Upper lobe of left lung (tissue), 6 donors: ENCODE measurements at regions not wholly inside any gene's neighbourhood (a gene's known extent, or its start where the extent isn't known, plus 50 kb on each side); places are given as distances from the start of the nearest gene placed in this dataset.

Experiments
- ATAC-seq, 2 donors: fragments of 200-7000 bp; cut with Tn5 transposase; one replicate each; pipeline ENCODE4 v1.9.1; 2022; ENCODE audit warnings: mild to moderate bottlenecking in 2 of 2, moderate library complexity in 2 of 2; ENCODE audit not compliant: low FRiP score in 2 of 2
- DNase-seq, 2 donors: peaks; one replicate each; pipeline ENCODE4 v3.0.0-alpha.2; 2019 to 2020
- H3K27ac ChIP-seq, 4 donors: fragments of 200-600 bp; sonication (generic); one replicate each; pipeline ENCODE4 v1.5.1; 2016 to 2019
- H3K27me3 ChIP-seq, 4 donors: fragments of 200-600 bp; sonication (generic); one replicate each; pipeline ENCODE4 v1.5.1; 2017 to 2019
- H3K36me3 ChIP-seq, 4 donors: fragments of 200-600 bp; sonication (generic); one replicate each; pipeline ENCODE4 v1.5.1; 2016 to 2019
- H3K4me1 ChIP-seq, 4 donors: fragments of 200-600 bp; sonication (generic); one replicate each; pipeline ENCODE4 v1.5.1; 2018 to 2019
- H3K4me3 ChIP-seq, 4 donors: fragments of 200-600 bp; sonication (generic); one replicate each; pipeline ENCODE4 v1.5.1; 2017 to 2019; ENCODE audit warnings: mild to moderate bottlenecking in 2 of 4, moderate library complexity in 1 of 4
- H3K9me3 ChIP-seq, 4 donors: fragments of 200-600 bp; sonication (generic); one replicate each; pipeline ENCODE4 v1.5.1; 2018 to 2019
- CTCF ChIP-seq, 6 experiments: fragments of 450-650 bp in 4 of 6; fragments of 200-600 bp in 2 of 6; sonication (generic) in 2 of 6; IDR thresholded peaks; one replicate each; pipeline ENCODE4 v1.5.1; 2016 to 2019; ENCODE audit warnings: antibody characterized with exemption in 6 of 6
- EP300 ChIP-seq, 4 donors: sonication (generic); formaldehyde crosslinking; IDR thresholded peaks; one replicate each; pipeline ENCODE4 v1.5.1; 2017; ENCODE audit warnings: antibody characterized with exemption in 4 of 4, control low read depth in 2 of 4
- POLR2A ChIP-seq, 4 donors: fragments of 450-650 bp; IDR thresholded peaks; one replicate each; pipeline ENCODE4 v1.5.1; 2016 to 2017; ENCODE audit warnings: antibody characterized with exemption in 4 of 4, mild to moderate bottlenecking in 2 of 4
- POLR2AphosphoS5 ChIP-seq, 2 donors: sonication (generic); formaldehyde crosslinking; IDR thresholded peaks; one replicate each; pipeline ENCODE4 v1.5.1; 2017; ENCODE audit warnings: antibody characterized with exemption in 2 of 2
- WGBS, 2 donors: methylation state at CpG; one replicate each; pipeline ENCODE4 v1.1.5; 2017 to 2018; 5-methylcytosine and 5-hydroxymethylcytosine counted together
- donor health status: DM: no; HTN: no; CAD: no; lungs with moderate emphysema.
- donor health status: DM: no; HTN: yes; CAD: no; lungs with severe emphysema.

DNA sequence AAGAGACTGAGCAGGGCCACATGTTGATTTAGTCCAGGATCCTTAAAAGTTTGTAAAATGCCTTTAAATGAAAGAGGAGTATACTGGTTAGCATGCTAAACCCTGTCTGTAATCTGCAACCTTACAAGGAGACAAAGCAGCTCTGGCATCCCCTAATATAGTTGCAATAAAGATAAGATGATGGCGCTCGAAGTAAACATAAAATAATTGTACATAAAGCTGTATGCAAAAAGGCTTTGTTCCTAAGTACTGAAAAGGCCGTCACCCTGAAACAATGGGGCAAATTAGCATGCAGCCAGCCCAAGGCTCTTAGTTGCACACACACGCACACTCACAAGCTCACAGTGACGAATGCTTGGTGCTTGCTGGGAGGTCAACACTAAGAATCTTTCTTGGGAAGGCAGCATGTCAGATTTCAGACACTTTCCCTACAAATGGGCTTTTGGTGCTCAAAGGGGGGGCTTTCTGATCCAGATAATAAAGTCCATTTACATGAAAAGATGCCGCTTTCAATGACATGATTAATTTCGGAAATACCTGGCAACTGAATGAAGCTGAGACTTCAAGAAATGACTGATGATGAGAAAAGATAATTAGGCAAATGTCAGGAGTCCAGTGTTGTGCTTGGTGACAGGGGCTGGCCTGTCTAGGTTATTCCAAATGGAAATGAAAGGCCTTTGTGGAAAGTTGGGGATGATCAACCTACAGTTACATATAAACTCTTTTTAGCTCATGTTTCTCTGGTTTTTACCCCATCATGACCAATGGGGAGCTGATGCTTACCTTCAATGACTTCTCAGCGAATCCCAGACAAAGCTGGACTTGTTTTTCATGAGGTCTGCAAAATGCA lies 370.3 kb downstream of the MEIS1 start:
- H3K4me1 ChIP-seq, result no peaks in the 10 kb centered on the region
- H3K27me3 ChIP-seq, result no peaks in the 10 kb centered on the region
- no peak overlapping the region for H3K4me3 ChIP-seq
- no peak for TF ChIP-seq POLR2AphosphoS5 (IDR thresholded peaks at IDR 0.05)
- DNase-seq (no peak), ATAC-seq (no peak)
- H3K36me3 ChIP-seq, result no peaks in the 10 kb centered on the region
- WGBS, 2 donors, result 74 to 83% methylated on average over 8 of the region's 8 CpGs
- H3K27ac ChIP-seq, result no peak overlapping the region
- H3K9me3 ChIP-seq, result no peaks in the 10 kb centered on the region

GRCh38 chr2:66805968-66806367 lies 371.0 kb downstream of the MEIS1 start:
- Histone ChIP-seq H3K27me3 (no peaks in the 10 kb centered on the region), H3K4me3 (no peak overlapping the region), H3K27ac (no peak overlapping the region), H3K4me1 (no peaks in the 10 kb centered on the region), H3K36me3 (no peaks in the 10 kb centered on the region), H3K9me3 (no peaks in the 10 kb centered on the region)
- no peak for ATAC-seq
- 61 to 64% methylated on average over 3 of the region's 3 CpGs for WGBS, 2 donors
- DNase-seq, result no peak
- TF ChIP-seq CTCF (IDR thresholded peaks at IDR 0.05) (no peak), POLR2A (IDR thresholded peaks at IDR 0.05) (no peak), POLR2AphosphoS5 (IDR thresholded peaks at IDR 0.05) (no peak), EP300 (IDR thresholded peaks at IDR 0.05) (no peak)

DNA sequence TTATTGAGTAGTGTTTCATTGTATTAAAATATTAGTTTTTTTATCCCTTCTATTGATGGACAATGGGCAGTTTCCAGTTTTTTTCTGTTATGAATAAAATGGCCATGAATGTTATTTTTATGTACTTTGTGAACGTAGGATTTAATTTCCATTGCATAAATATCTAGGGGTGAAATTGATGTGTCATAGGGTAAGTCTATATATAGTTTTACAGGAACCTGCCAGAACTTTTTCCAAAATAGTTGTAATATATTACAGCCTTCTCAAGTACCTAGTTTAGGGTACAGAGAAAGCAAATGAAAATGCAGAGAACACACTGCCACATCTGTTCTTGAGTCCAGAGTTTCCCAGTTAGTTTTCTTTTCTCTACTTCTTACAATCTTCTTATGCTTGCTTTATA lies 378.6 kb downstream of the MEIS1 start:
- H3K27ac ChIP-seq, result no peak overlapping the region
- no peaks in the 10 kb centered on the region for H3K4me1 ChIP-seq
- ATAC-seq, result no peak

GRCh38 chr2:66813976-66814375 lies 379.1 kb downstream of the MEIS1 start:
- no peak overlapping the region for H3K4me3 ChIP-seq
- no peak for TF ChIP-seq CTCF (IDR thresholded peaks at IDR 0.05)
- no peak for TF ChIP-seq POLR2AphosphoS5 (IDR thresholded peaks at IDR 0.05)
- TF ChIP-seq POLR2A (IDR thresholded peaks at IDR 0.05), result no peak
- no peak for TF ChIP-seq EP300 (IDR thresholded peaks at IDR 0.05)
- no peak for ATAC-seq
- H3K27me3 ChIP-seq, result no peaks in the 10 kb centered on the region
- no peak overlapping the region for H3K27ac ChIP-seq
- peaks cover 0 to 4% (median 0%) of the 10 kb centered on the region in 4 donors for H3K9me3 ChIP-seq
- WGBS, 2 donors, result 59 to 77% methylated on average over 2 of the region's 2 CpGs
- no peaks in the 10 kb centered on the region for H3K36me3 ChIP-seq
- no peaks in the 10 kb centered on the region for H3K4me1 ChIP-seq
- DNase-seq, result no peak

More for the DNA sequence above, 378.6 kb downstream of the MEIS1 start:
- H3K36me3 ChIP-seq, result no peaks in the 10 kb centered on the region
- TF ChIP-seq EP300 (IDR thresholded peaks at IDR 0.05) (no peak), CTCF (IDR thresholded peaks at IDR 0.05) (no peak), POLR2AphosphoS5 (IDR thresholded peaks at IDR 0.05) (no peak), POLR2A (IDR thresholded peaks at IDR 0.05) (no peak)
- H3K27me3 ChIP-seq, result no peaks in the 10 kb centered on the region
- 44 to 49% methylated on average over 1 of the region's 1 CpG for WGBS, 2 donors
- no peaks in the 10 kb centered on the region for H3K9me3 ChIP-seq
- no peak for DNase-seq
- no peak overlapping the region for H3K4me3 ChIP-seq

DNA sequence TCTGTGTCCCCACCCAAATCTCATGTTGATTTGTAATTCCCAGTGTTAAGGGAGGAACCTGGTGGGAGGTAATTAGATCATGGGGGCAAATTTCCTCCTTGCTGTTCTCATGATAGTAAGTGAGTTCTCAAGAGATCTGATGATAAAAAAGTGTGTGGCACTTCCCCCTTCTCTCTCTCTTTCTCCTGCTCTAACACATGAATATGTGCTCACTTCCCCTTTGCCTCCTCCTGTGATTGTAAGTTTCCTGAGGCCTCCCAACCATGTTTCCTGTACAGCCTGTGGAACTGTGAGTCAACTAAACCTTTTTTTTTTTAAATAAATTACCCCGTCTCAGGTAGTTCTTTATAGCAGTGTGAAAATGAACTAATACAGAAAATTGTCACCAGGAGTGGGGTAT lies 380.0 kb downstream of the MEIS1 start:
- no peak overlapping the region for H3K27ac ChIP-seq
- ATAC-seq, result no peak
- no peaks in the 10 kb centered on the region for H3K4me1 ChIP-seq
- no peaks in the 10 kb centered on the region for H3K27me3 ChIP-seq
- H3K9me3 ChIP-seq, result peaks cover 0 to 5% (median 0%) of the 10 kb centered on the region in 4 donors
- no peaks in the 10 kb centered on the region for H3K36me3 ChIP-seq
- WGBS, 2 donors, result 67 to 69% methylated on average over 1 of the region's 1 CpG
- DNase-seq, result no peak
- no peak overlapping the region for H3K4me3 ChIP-seq
- no peak for TF ChIP-seq POLR2A (IDR thresholded peaks at IDR 0.05)
- TF ChIP-seq EP300 (IDR thresholded peaks at IDR 0.05), result no peak
- no peak for TF ChIP-seq CTCF (IDR thresholded peaks at IDR 0.05)
- no peak for TF ChIP-seq POLR2AphosphoS5 (IDR thresholded peaks at IDR 0.05)
